Astrocyte (in vitro differentiated cells and primary cell): ENCODE measurements at regions not wholly inside any gene's neighbourhood (a gene's known extent, or its start where the extent isn't known, plus 50 kb on each side); places are given as distances from the start of the nearest gene placed in this dataset.

Experiments
- CTCF ChIP-seq: IDR thresholded peaks from 2 replicates; pipeline ENCODE4 v1.5.1; 2011; ENCODE audit warnings: low read depth, mild to moderate bottlenecking, inconsistent platforms, low read length, moderate library complexity; ENCODE audit not compliant: insufficient read depth
- EZH2 ChIP-seq: IDR thresholded peaks from 2 replicates; pipeline ENCODE4 v1.6.1; 2012; ENCODE audit warnings: mild to moderate bottlenecking, low read length, inconsistent platforms; ENCODE audit not compliant: insufficient read depth

GRCh38 chr9:87392086-87392485 lies 105.6 kb upstream of the DAPK1 start:
- TF ChIP-seq CTCF (no peak), EZH2 (no peak)
